ENCODE measurements at regions not wholly inside any gene's neighbourhood (a gene's known extent, or its start where the extent isn't known, plus 50 kb on each side); places are given as distances from the start of the nearest gene placed in this dataset.

DNA sequence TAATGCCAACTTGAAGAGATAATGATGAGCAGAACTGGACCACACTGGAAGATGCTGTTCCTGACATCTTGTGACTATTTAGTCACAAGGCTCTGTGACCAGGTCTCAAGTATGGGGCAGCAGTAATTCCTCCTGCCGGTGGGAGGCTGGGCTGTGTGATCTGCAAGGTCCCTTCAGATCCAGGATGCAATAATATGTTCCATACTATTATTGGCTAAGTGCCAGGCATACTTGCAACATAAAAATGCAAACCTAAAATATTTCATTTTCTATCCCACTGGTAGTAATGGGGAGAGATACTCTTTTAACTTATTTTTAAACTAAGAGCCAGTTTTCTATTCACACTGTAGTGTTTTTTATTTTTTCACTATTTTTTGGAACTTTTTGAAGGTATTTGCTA, 171.5 kb downstream of the CYP26A1 start:
- DNase-seq (ENCODE audit: low read depth), result no peak
- H3K4me3 ChIP-seq (ENCODE audit: low read length), result no peak overlapping the region
- TF ChIP-seq, protein P1, sequence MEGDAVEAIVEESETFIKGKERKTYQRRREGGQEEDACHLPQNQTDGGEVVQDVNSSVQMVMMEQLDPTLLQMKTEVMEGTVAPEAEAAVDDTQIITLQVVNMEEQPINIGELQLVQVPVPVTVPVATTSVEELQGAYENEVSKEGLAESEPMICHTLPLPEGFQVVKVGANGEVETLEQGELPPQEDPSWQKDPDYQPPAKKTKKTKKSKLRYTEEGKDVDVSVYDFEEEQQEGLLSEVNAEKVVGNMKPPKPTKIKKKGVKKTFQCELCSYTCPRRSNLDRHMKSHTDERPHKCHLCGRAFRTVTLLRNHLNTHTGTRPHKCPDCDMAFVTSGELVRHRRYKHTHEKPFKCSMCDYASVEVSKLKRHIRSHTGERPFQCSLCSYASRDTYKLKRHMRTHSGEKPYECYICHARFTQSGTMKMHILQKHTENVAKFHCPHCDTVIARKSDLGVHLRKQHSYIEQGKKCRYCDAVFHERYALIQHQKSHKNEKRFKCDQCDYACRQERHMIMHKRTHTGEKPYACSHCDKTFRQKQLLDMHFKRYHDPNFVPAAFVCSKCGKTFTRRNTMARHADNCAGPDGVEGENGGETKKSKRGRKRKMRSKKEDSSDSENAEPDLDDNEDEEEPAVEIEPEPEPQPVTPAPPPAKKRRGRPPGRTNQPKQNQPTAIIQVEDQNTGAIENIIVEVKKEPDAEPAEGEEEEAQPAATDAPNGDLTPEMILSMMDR (conservative IDR thresholded peaks at IDR 0.05; ENCODE audit: low read length), result no peak

DNA sequence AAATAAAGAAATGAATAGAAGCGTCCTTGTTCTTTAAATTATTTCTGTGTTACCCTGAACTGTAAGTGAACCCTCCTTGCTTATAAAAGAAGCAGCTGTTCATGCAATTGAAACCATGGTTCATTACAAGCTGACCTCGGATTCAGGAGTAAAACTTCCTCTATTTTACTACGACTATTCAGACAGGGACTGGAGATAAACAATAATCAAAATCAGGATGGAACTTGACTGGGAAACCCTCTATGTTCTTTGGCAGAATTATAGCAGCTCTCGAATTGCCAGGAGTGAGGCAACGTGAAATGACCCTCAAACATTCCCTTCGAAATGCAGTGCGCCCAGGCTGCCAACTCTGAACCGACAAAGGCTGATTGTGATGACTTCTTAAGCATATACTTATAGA, 172.1 kb downstream of the CYP26A1 start:
- no peak for DNase-seq (ENCODE audit: low read depth)
- H3K4me3 ChIP-seq (ENCODE audit: low read length), result no peak overlapping the region
- TF ChIP-seq, protein P1 (conservative IDR thresholded peaks at IDR 0.05; ENCODE audit: low read length), result no peak

DNA sequence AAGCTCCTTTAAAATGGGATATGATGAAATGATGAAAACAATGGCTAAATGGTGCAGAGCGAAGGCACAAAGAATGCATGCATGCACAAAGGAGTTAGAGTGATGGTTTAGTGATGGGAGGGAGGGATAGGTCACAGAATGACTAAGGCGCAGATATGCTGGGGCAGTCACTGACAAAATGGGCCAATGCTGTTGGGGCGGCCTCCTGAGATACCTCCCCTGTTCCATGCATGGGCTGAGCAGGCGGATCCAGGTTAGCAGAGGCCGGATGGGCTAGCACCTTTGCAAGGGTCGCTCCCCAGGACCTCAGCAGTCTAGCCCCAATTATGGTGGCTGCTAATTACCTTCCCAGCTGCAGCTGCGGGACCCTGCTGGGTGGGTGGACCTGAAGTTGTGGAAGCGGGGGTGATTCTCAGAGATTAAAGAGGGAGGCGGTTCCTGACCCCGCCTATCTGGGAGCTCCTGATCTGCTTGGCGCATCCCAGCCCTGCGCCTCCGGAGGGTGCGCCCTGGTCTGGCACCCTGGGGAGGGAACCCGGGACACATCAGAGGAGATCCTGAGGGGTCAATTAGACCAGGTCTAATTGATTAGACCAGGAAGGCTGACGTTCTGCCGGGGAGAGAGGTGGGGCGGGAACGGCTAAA, 175.0 kb downstream of the CYP26A1 start:
- DNase-seq (ENCODE audit: low read depth), result no peak
- no peak overlapping the region for H3K4me3 ChIP-seq (ENCODE audit: low read length)
- TF ChIP-seq, protein P1 (conservative IDR thresholded peaks at IDR 0.05; ENCODE audit: low read length), result no peak

DNA sequence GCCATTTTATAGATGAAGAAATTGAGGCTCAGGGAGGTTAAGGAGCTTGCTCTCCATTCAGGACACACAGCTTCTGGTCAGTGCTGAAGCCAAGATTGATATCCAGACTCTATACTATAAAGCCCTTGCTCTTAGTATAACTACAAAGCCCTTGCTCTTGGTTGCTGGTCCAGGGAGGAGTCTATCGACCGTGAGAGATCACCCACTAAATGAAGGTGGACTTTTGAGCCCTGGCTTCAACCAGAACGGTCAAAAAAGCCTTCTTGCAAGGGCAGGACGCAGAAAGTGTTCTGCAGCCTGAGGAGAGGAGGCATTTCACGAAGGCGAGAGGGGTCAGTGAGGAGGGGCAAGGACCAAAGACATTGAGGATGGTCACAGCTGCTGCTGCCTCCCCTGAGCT, 176.3 kb downstream of the CYP26A1 start:
- TF ChIP-seq, protein P1 (conservative IDR thresholded peaks at IDR 0.05; ENCODE audit: low read length), result no peak
- no peak for DNase-seq (ENCODE audit: low read depth)
- H3K4me3 ChIP-seq (ENCODE audit: low read length), result no peak overlapping the region

DNA sequence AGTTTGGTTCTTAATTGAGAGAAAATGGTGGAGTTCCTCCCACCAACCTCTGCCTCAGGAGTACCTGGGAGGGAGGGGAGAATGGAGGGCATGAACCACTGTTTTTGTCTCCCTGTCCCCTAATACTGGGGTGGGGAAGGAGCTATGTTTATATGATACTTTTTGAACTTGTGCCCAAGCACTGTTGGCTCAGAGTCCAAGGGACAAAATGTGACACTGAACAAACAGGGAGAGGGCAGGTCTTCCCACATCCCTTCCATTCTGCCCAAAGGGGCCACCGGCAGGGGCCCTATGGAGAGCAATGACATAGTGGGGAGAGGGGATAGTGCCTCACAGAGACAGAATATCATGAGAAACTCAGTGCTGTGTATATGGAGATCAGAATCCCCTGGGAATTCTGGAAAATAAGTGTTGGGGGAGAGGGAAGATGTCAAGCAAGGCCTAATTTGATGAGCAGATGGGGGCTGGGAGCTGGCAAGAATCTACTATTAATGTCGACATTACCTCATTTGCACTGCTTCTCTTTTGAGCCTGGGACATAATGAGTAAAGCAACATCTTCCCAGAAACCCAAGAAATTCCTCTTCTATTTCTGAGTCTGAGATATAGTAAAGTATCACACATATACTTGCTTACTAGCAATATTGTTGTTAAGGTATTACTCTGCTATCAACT, 180.6 kb downstream of the CYP26A1 start:
- no peak overlapping the region for H3K4me3 ChIP-seq (ENCODE audit: low read length)
- no peak for DNase-seq (ENCODE audit: low read depth)
- TF ChIP-seq, protein P1 (conservative IDR thresholded peaks at IDR 0.05; ENCODE audit: low read length), result no peak

DNA sequence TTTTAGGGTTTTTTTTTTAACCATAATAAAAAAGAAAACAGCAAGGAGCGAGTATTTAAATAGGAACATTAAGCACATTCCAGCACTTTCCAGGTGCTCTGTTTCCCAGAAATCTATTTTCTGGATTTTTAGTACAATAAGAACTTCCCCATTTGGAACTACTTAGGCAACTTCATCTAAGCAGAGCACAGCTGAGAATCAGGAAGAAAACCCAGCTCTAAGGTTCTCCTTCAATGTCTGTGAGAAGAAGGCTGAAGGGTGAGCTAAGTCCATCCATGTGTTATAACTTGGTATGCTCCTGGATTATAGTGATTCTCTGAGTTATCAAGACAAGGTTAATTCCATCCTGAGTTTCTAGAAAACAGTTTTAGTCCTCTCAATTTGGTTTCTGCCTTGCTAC, 181.9 kb downstream of the CYP26A1 start:
- no peak overlapping the region for H3K4me3 ChIP-seq (ENCODE audit: low read length)
- TF ChIP-seq, protein P1 (conservative IDR thresholded peaks at IDR 0.05; ENCODE audit: low read length), result no peak
- DNase-seq (ENCODE audit: low read depth), result no peak
